ENCODE measurements at regions not wholly inside any gene's neighbourhood (a gene's known extent, or its start where the extent isn't known, plus 50 kb on each side); places are given as distances from the start of the nearest gene placed in this dataset.

DNA sequence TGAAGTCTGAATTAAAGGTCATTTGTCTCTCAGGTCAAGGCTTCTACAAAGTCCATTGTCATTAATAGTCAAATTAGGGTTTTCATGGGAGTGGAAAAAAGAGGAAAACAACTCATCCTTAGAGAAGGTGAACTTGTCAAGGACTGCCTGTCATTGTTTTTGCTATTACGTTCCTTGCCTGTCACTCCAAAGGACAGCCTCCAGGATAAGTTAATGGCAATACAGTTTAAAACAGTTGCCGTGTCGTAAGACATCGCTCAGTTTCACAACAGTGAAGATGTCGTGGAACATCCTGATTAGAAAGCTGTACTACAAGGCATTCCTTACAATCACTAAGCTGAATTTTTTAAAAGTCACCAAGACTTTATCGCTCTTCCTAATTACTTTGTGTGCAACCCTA, 466.8 kb upstream of the SMIM31 start:
- TF ChIP-seq CTCF (IDR thresholded peaks at IDR 0.05), result no peak
- no peak for TF ChIP-seq POLR2A (IDR thresholded peaks at IDR 0.05)
